ENCODE measurements at regions not wholly inside any gene's neighbourhood (a gene's known extent, or its start where the extent isn't known, plus 50 kb on each side); places are given as distances from the start of the nearest gene placed in this dataset.

DNA sequence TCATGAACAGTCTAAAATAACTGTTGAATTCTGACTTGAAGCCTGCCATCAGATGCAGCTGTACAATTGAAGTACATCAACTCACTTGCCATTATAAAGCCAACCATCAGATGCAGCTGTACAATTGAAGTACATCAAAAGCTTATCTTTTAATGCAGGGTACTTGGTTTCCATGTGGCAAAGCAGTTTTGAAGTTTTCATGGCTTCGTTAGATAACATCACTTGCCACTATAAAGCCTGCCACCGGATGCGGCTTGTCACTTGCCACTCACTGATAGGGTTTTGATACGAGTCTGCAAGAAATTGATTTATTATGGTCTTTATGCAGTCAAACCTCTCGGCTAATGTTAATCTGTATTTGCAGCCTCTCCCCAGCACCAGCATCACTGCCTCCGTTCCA is 1605.8 kb downstream of the SUCLG1 start:
- TF ChIP-seq, protein P1, sequence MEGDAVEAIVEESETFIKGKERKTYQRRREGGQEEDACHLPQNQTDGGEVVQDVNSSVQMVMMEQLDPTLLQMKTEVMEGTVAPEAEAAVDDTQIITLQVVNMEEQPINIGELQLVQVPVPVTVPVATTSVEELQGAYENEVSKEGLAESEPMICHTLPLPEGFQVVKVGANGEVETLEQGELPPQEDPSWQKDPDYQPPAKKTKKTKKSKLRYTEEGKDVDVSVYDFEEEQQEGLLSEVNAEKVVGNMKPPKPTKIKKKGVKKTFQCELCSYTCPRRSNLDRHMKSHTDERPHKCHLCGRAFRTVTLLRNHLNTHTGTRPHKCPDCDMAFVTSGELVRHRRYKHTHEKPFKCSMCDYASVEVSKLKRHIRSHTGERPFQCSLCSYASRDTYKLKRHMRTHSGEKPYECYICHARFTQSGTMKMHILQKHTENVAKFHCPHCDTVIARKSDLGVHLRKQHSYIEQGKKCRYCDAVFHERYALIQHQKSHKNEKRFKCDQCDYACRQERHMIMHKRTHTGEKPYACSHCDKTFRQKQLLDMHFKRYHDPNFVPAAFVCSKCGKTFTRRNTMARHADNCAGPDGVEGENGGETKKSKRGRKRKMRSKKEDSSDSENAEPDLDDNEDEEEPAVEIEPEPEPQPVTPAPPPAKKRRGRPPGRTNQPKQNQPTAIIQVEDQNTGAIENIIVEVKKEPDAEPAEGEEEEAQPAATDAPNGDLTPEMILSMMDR (IDR thresholded peaks at IDR 0.05), result no peak
- TF ChIP-seq POLR2A (IDR thresholded peaks at IDR 0.05), result no peak

All from heart left ventricle (tissue), 13 donors.